ENCODE measurements at regions not wholly inside any gene's neighbourhood (a gene's known extent, or its start where the extent isn't known, plus 50 kb on each side); places are given as distances from the start of the nearest gene placed in this dataset.

GRCh38 chr10:6671976-6672375 is 91.9 kb upstream of the PRKCQ start:
- intact Hi-C loops (cut with micrococcal nuclease; ENCODE audit: unreplicated experiment): loop anchor here (10.0 kb wide), 2 partner anchors 63 to 227 kb away; no protein-coding TSS in a partner anchor
- Histone ChIP-seq H3K4me1 (ENCODE audit: insufficient read depth, low read length) (no peaks in the 10 kb centered on the region), H3K4me3 (replicated peaks in 1 of 3; ENCODE audit: insufficient read depth in 1 of 3, low read depth in 2 of 3, low read length in 3 of 3) (no peak overlapping the region), H3K9ac (ENCODE audit: insufficient read depth, low read depth, low read length) (no peak overlapping the region), H3K27me3 (ENCODE audit: control insufficient read depth in 1 of 2, insufficient read depth in 2 of 2, low read length in 2 of 2) (peaks cover 0 to 5% of the 10 kb centered on the region in 2 experiments; a peak in 2 of 5 replicates), H3K27ac (ENCODE audit: extremely low read length, insufficient read depth, low read length) (no peak overlapping the region), H4K20me1 (ENCODE audit: insufficient read depth, low read length) (no peaks in the 10 kb centered on the region), H2AFZ (ENCODE audit: low read length) (no peak overlapping the region), H3K36me3 (replicated peaks in 1 of 2; ENCODE audit: control insufficient read depth in 1 of 2, insufficient read depth in 2 of 2, low read length in 2 of 2) (no peaks in the 10 kb centered on the region), H3K4me2 (ENCODE audit: low read depth, low read length) (no peak overlapping the region), H3K9me3 (ENCODE audit: low read length) (no peaks in the 10 kb centered on the region), H3K79me2 (ENCODE audit: insufficient read depth, low read length) (no peaks in the 10 kb centered on the region)
- DNase-seq (ENCODE audit: low spot score) (no peak), ATAC-seq (no peak), FAIRE-seq (no peak)
- TF ChIP-seq SRF (IDR thresholded peaks at IDR 0.05; ENCODE audit: low read depth, low read length) (no peak), ATRX (CRISPR knock-in tag; IDR thresholded peaks at IDR 0.05; ENCODE audit: borderline replicate concordance) (no peak), ZNF496 (CRISPR knock-in tag; IDR thresholded peaks at IDR 0.05; ENCODE audit: insufficient replicate concordance) (no peak), CENPX (CRISPR knock-in tag; IDR thresholded peaks at IDR 0.05) (no peak), PPARG (CRISPR knock-in tag; conservative IDR thresholded peaks at IDR 0.05) (no peak), SSRP1 (CRISPR knock-in tag; IDR thresholded peaks at IDR 0.05) (no peak), ZNF275 (CRISPR knock-in tag; IDR thresholded peaks at IDR 0.05; ENCODE audit: borderline replicate concordance) (no peak)
- TF ChIP-seq, protein P1, sequence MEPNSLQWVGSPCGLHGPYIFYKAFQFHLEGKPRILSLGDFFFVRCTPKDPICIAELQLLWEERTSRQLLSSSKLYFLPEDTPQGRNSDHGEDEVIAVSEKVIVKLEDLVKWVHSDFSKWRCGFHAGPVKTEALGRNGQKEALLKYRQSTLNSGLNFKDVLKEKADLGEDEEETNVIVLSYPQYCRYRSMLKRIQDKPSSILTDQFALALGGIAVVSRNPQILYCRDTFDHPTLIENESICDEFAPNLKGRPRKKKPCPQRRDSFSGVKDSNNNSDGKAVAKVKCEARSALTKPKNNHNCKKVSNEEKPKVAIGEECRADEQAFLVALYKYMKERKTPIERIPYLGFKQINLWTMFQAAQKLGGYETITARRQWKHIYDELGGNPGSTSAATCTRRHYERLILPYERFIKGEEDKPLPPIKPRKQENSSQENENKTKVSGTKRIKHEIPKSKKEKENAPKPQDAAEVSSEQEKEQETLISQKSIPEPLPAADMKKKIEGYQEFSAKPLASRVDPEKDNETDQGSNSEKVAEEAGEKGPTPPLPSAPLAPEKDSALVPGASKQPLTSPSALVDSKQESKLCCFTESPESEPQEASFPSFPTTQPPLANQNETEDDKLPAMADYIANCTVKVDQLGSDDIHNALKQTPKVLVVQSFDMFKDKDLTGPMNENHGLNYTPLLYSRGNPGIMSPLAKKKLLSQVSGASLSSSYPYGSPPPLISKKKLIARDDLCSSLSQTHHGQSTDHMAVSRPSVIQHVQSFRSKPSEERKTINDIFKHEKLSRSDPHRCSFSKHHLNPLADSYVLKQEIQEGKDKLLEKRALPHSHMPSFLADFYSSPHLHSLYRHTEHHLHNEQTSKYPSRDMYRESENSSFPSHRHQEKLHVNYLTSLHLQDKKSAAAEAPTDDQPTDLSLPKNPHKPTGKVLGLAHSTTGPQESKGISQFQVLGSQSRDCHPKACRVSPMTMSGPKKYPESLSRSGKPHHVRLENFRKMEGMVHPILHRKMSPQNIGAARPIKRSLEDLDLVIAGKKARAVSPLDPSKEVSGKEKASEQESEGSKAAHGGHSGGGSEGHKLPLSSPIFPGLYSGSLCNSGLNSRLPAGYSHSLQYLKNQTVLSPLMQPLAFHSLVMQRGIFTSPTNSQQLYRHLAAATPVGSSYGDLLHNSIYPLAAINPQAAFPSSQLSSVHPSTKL (CRISPR knock-in tag; IDR thresholded peaks at IDR 0.05): no peak
- TF ChIP-seq, protein P2, sequence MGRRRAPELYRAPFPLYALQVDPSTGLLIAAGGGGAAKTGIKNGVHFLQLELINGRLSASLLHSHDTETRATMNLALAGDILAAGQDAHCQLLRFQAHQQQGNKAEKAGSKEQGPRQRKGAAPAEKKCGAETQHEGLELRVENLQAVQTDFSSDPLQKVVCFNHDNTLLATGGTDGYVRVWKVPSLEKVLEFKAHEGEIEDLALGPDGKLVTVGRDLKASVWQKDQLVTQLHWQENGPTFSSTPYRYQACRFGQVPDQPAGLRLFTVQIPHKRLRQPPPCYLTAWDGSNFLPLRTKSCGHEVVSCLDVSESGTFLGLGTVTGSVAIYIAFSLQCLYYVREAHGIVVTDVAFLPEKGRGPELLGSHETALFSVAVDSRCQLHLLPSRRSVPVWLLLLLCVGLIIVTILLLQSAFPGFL (CRISPR knock-in tag; IDR thresholded peaks at IDR 0.05): no peak
- TF ChIP-seq, protein P3, sequence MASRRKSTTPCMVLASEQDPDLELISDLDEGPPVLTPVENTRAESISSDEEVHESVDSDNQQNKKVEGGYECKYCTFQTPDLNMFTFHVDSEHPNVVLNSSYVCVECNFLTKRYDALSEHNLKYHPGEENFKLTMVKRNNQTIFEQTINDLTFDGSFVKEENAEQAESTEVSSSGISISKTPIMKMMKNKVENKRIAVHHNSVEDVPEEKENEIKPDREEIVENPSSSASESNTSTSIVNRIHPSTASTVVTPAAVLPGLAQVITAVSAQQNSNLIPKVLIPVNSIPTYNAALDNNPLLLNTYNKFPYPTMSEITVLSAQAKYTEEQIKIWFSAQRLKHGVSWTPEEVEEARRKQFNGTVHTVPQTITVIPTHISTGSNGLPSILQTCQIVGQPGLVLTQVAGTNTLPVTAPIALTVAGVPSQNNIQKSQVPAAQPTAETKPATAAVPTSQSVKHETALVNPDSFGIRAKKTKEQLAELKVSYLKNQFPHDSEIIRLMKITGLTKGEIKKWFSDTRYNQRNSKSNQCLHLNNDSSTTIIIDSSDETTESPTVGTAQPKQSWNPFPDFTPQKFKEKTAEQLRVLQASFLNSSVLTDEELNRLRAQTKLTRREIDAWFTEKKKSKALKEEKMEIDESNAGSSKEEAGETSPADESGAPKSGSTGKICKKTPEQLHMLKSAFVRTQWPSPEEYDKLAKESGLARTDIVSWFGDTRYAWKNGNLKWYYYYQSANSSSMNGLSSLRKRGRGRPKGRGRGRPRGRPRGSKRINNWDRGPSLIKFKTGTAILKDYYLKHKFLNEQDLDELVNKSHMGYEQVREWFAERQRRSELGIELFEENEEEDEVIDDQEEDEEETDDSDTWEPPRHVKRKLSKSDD (CRISPR knock-in tag; IDR thresholded peaks at IDR 0.05; ENCODE audit: low read depth): no peak
- ChIA-PET POLR2A (no interaction called here), CTCF (ENCODE audit: low intra/inter-chr PET ratio, low total read pairs) (no interaction called here)
- in situ Hi-C loops (cut with HindIII; ENCODE audit: extremely low pct_ligation_motif_present, low pct_unique_long_range_greater_than_20kb): loop anchor here (10.0 kb wide), 1 partner anchor 257 kb away; no protein-coding TSS in a partner anchor
- BruUV-seq (replicated peaks): no TSS peak
- 2% methylated on average over 6 of the region's 6 CpGs for WGBS (ENCODE audit: low lambda C conversion rate)
